Stimulated activated CD4-positive, alpha-beta T cell treated with anti-CD3 and anti-CD28 coated beads, Interleukin-1b, Interleukin-23, amount 100 ng/mL, for 24 hours (primary cell): ENCODE measurements at regions not wholly inside any gene's neighbourhood (a gene's known extent, or its start where the extent isn't known, plus 50 kb on each side); places are given as distances from the start of the nearest gene placed in this dataset.

Experiments
- DNase-seq, 4 experiments: peaks; one replicate each; pipeline ENCODE4 v3.0.0-alpha.2; 2020; ENCODE audit warnings: low read depth in 4 of 4, low spot score in 1 of 4

- DNase-seq, result no peak
These were observed 63.0 kb upstream of the TPRG1 start for GRCh38 chr3:189108735-189109134.

GRCh38 chr3:189109145-189109544 is 62.6 kb upstream of the TPRG1 start:
- no peak for DNase-seq

- DNase-seq, result no peak
These were observed 54.7 kb upstream of the TPRG1 start for GRCh38 chr3:189117087-189117486.

GRCh38 chr3:189118896-189119295 is 52.9 kb upstream of the TPRG1 start:
- DNase-seq, result no peak

- DNase-seq, result no peak
These were observed 51.8 kb upstream of the TPRG1 start for GRCh38 chr3:189119950-189120349.

- DNase-seq, result no peak
These were observed 50.7 kb upstream of the TPRG1 start for GRCh38 chr3:189121092-189121491.
